NT2/D1 (cell line): ENCODE measurements at regions not wholly inside any gene's neighbourhood (a gene's known extent, or its start where the extent isn't known, plus 50 kb on each side); places are given as distances from the start of the nearest gene placed in this dataset.

Experiments
- SUZ12 ChIP-seq: IDR thresholded peaks from 2 replicates; pipeline ENCODE4 v1.6.1; 2011; ENCODE audit not compliant: insufficient read length, insufficient read depth; ENCODE audit errors: extremely low read depth
- YY1 ChIP-seq: IDR thresholded peaks from 2 replicates; pipeline ENCODE4 v1.6.1; 2011; ENCODE audit not compliant: insufficient read length, insufficient read depth
- ZNF274 ChIP-seq: IDR thresholded peaks from 2 replicates; pipeline ENCODE4 v1.6.1; 2011; ENCODE audit warnings: mild to moderate bottlenecking, low read depth, low read length

DNA sequence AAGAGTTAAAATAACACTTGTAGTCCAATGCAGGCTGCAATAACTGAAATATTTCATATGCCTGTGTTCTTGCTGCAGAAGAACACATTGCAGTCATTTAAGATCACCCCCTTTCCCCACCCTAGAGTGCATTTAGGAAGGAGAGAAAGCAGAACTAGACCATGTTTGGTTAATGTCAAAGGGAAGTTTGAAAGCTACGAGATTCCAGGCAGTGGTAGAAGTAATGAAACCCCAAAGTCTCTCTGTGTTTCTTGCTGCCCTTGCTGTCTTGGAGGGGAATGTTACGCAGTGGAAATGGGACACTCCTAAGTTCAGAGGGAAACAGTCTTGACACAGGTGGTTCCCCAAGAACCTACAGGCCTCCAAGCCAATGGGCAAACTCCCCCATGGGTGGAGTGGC, 242.9 kb downstream of the PTEN start:
- TF ChIP-seq ZNF274 (no peak), YY1 (no peak), SUZ12 (no peak)
